GM13977 (cell line): ENCODE measurements at regions not wholly inside any gene's neighbourhood (a gene's known extent, or its start where the extent isn't known, plus 50 kb on each side); places are given as distances from the start of the nearest gene placed in this dataset.
A peak's percentile ranks its signal among the peaks of the same experiment; 100 is the strongest.

Experiments
- DNase-seq: peaks from one replicate; pipeline ENCODE4 v3.0.0; 2012; ENCODE audit warnings: low spot score
- CTCF ChIP-seq: IDR thresholded peaks from 2 replicates; pipeline ENCODE4 v1.5.1; 2012; ENCODE audit warnings: mild to moderate bottlenecking, control low read depth; ENCODE audit not compliant: insufficient read depth; ENCODE audit errors: extremely low read depth, missing control alignments
- in situ Hi-C: fragments of 300-500 bp; cut with MboI; formaldehyde crosslinking; loops from one replicate; pipeline ENCODE4 v1.12.0; 2022; ENCODE audit warnings: low sequenced_read_pairs, low pct_unique_long_range_greater_than_20kb, mixed read lengths, inconsistent platforms; ENCODE audit not compliant: unreplicated experiment

- in situ Hi-C loops, result no loop called here
- no peak for TF ChIP-seq CTCF
- no peak for DNase-seq
Measured at GRCh38 chrX:40952855-40953254, 132.4 kb upstream of the USP9X start.

GRCh38 chrX:40953369-40953768, 131.9 kb upstream of the USP9X start:
- in situ Hi-C loops, result no loop called here
- no peak for TF ChIP-seq CTCF
- DNase-seq, result peak; percentile 39

- no peak for DNase-seq
- no peak for TF ChIP-seq CTCF
- in situ Hi-C loops, result no loop called here
Measured at GRCh38 chrX:40960041-40960440, 125.2 kb upstream of the USP9X start.

GRCh38 chrX:40962793-40963407, 122.3 kb upstream of the USP9X start:
- TF ChIP-seq CTCF, result no peak
- no peak for DNase-seq
- in situ Hi-C loops, result no loop called here

- DNase-seq, result no peak
- in situ Hi-C loops, result no loop called here
- no peak for TF ChIP-seq CTCF
Measured at GRCh38 chrX:40964008-40964407, 121.2 kb upstream of the USP9X start.

- no peak for DNase-seq
- in situ Hi-C loops, result no loop called here
- TF ChIP-seq CTCF, result no peak
Measured at GRCh38 chrX:40964633-40965586, 120.3 kb upstream of the USP9X start.
